Glomerular visceral epithelial cell (primary cell): ENCODE measurements at regions not wholly inside any gene's neighbourhood (a gene's known extent, or its start where the extent isn't known, plus 50 kb on each side); places are given as distances from the start of the nearest gene placed in this dataset.

Experiments used
- DNase-seq: peaks from one replicate; pipeline ENCODE4 v3.0.0-alpha.2; 2016; ENCODE audit errors: extremely low spot score

DNA sequence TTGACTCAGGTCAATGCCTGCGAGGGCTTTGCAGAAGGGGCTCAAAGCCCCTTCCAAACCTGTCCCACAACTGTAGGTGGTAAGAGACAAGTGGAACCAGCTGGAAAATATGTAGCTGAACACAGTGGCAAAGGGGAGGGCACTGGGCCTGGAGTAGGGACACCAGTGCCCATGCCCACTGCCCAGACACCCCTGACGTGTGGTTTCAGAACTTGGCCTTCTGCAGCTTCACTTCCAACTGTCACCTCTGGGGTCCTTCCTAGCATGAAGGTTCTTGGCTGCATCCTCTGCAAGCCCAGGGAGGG lies 233.1 kb upstream of the IRX1 start:
- no peak for DNase-seq

DNA sequence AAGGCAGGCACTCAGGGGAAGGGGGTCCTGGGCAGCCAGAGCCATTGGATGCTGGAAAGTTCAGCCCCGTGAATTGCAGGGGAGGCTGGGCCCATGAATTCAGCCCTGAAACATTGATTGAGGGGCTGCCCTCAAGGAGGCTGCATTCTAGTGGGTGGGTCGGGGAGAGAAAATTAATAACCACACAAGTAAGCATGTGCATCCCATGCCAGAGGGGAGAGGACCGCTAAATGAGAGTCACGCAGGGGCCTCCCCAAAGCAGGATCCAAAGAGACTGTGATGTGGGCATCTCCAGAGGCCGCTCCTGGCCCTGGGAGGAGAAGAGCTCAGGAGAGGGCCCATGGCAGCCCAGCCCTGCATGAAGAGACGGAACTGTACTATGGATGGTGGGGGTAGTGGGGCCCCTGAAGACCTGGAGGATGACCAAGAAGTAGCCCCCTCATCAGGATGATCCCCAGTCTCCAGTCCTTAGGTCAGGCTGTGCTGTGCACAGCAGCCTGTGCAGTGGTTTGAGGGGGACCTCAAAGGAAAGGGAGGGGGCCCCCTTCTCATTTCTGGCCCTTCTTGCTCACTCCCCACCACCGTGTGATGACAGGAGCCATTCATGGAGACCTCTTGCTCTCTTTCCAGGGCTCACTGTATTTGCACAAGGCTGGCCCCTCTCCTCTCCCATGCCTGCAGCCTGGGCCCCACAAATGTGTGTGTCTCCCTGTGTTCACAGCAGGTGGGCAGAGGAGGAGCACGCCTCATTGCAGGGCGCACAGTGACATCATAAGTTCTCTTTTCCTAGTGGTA lies 233.6 kb upstream of the IRX1 start:
- DNase-seq, result no peak

DNA sequence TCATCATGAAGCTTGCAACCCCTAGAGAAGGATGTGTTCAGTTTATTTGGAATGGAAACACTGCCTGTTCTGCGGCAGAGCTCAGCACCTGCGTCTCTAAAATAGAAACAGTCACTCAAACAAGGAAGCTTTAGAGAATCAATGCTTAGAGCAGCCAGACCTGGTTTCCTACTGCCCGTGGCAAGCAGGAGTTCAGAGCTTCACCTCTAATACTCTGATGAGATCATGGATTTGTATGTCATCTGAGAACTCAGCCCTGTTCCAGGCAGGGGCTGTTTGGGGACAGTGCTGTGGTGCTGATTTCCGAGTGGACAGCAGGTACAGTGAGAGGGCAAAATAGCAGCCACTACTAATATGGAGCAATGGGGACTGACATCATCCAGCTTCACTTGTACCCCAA lies 236.0 kb upstream of the IRX1 start:
- no peak for DNase-seq

DNA sequence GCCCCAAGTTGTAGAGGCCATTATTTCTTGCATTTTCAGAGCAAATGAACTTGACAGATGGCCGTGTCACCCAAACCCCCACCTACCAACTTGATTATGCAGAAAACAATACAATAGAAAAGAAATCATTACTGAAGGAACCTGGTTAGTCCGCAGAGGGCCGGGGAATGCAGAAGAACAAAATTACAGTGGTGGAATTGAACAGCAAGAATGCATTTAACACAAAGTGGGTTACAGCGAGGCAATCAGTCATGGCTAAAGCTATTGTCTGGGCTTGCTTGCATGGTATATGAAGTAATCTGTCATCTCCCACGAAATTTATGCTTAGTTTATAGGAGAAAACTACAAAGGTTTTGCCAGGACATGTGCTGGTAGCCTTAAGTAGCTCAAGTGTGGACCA lies 238.3 kb upstream of the IRX1 start:
- DNase-seq, result no peak

DNA sequence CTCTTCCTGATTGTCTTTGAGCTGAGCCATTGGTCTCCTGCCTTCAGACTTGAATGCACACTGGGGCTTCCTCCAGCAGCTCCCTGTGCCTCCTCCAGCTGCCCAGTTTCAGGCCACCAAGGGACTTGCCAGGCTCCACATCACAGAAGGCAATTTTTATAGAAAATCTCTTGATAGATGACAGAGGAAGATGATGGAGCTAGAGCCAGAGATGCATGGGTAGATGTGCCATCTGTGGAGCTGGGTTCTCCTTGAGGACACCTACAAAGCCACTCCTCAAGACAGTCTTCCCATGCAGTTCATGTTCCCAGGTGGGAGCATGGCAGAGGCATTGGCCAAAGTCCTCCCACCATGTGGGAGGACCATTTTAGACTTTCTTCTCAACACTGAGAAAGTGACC lies 239.6 kb upstream of the IRX1 start:
- no peak for DNase-seq

DNA sequence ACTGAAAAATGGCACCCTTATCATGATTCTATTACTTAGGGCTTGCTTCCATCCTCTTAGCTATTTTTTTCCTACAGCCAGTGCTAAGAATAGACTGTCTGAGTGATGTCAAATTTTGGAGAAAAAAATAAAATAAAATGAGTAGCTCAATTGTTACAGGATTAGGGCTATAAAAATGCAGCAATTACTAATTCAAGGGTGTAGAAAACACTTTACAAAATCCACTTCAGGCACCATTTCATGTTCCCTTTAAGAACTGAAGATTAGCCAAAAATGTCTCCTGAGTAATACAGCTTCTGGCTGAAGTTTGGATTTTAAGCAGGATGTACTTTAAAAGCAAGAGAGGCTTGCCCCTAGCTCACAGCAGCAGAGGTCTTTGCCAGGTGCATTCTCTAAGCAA lies 240.5 kb upstream of the IRX1 start:
- no peak for DNase-seq

DNA sequence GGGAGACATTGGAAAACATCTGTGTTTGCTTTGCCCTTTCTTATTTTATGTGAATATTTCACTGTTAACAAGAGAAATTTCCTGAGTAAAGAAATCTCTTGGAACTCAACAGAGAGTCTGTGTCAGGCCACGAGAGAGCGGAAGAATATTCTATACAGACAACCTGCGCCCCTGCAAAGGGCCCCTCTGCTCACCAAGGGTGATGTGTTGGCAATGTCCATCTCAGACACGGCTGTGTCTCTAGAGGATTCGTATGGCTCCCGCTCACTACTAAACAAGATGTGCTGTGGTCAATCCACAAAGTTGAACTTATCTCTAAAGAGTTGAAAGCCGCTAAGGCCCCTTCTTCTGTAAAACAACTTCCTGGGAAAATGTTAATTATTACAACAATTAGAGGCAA lies 241.0 kb upstream of the IRX1 start:
- DNase-seq, result no peak

DNA sequence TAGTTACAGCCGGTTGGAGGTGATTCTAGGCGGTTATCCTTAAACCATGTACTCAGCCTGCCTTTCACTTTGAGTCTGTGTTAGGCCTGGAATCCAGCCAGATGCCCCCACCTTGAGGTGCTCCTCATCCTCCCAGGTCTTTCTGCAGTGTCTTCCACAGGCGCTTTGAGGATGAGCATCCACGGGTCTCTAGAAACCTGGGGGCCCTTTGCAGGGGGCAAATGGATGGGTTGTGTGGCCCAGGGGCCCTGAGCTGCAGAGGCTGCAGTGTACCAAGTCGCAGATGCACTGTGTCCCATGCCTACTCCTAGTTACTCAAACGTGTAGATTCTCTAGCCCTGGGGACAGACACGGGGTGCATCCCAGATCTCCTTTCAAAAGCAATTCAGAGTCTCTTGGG lies 242.1 kb upstream of the IRX1 start:
- no peak for DNase-seq

DNA sequence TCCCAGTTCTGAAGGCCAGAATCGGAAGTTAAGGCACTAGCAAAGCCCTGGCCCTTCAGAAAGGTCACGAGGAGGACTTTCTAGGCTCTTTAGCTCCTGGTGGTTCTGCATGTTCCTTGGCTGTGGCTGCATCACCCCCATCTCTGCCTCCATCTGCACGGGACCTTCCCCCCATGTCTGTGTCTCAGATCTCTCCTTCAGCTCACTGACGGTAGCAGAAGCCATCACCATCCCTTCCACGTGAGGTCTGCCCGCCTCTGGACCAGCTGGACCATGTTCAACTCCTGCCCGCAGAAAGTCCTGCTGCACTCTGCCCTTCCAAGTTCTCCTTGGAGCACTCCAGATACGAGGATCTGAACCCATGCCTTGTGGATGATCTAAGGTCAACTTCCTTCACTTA lies 242.9 kb upstream of the IRX1 start:
- DNase-seq, result no peak

DNA sequence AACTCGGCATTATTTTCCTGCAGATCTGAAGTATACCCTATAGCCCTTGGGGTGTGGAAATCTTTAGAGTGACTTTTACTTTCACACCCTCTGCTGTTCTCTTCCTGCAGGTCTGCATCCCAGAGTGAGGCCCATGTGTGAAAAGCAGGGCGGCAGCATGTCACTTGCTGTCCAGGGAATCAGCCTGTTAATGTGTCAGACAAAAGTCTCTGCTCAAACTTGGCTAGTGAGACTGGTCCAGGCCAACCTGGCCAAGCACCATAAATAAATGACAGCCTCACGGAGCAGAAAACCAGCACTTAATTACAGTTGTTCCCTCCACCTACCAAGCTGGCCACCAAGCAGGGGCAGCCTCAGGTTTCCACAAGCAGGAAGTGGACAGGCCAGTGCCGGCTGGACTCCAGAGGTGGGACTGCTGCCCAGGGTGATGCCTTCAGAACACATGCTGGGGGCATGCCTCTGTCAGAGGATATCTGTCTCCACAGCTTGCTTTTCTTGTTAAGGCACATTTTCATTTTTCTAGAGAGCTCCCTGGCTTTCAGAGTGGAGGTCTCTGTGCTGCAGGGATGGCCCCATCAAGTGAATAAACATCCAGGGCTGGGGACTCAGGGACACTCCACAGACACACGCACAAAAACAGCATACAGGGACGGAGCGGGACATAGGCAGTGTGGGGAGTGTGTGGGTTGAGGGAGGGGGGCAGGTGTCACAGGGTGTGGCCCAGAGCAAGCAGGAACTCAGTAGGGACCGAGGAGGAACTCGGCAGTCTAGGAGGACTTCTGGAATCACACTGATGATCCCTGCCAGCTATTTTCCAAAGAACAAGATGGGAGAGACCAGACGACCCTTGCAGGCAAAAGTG lies 243.8 kb upstream of the IRX1 start:
- DNase-seq, result no peak

DNA sequence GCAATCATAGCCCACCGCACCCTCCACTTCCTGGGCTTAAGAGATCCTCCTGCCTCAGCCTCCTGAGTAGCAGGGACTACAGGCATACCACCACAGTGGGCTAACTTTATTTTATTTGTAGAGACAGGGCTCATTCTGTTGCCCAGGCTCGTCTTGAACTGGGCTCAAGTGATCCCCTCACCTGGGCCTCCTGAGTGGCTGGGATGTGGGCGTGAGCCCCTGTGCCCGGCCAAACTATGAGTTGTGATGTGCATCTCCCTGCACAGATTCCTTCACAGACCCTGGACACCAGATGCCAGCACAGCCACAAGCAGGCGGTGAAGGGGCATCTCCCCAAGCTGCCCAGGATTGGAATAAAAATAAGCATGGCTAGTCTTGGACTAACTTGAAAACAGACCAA lies 244.9 kb upstream of the IRX1 start:
- DNase-seq, result no peak

DNA sequence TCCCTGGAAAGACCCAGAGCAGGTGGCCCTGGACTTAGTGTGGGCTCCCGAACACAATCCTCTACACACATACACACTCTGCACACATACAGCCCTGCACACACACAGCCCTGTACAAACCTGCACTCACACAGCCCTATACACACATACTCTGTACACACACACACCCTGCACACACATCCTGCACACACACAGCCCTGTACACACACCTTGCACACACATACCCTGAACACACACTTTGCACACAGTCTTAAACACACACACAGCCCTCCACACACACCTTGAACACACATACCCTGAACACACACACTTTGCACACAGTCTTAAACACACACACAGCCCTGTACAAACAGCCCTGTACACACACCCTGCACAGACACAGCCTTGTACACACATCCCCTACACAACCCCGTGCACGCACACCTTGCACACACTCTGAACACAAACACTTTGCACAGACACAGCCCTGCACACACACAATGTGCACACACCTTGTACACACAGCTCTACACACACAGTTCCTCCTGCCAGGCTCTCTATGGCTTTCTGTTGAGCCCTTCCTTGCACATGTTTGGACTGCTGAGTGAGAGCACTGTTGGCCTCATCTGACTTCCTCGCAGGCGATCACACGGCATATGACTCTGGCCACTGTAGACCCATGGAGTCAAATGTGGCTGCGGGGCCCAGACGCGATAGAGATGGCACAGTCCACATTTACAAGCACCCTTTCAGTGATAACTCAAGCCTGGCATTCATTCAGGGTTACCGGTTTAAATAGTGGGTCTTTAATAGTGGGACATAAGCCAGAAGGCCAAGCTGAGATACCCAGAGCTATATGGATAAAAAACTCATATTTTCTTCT lies 245.7 kb upstream of the IRX1 start:
- DNase-seq, result no peak

DNA sequence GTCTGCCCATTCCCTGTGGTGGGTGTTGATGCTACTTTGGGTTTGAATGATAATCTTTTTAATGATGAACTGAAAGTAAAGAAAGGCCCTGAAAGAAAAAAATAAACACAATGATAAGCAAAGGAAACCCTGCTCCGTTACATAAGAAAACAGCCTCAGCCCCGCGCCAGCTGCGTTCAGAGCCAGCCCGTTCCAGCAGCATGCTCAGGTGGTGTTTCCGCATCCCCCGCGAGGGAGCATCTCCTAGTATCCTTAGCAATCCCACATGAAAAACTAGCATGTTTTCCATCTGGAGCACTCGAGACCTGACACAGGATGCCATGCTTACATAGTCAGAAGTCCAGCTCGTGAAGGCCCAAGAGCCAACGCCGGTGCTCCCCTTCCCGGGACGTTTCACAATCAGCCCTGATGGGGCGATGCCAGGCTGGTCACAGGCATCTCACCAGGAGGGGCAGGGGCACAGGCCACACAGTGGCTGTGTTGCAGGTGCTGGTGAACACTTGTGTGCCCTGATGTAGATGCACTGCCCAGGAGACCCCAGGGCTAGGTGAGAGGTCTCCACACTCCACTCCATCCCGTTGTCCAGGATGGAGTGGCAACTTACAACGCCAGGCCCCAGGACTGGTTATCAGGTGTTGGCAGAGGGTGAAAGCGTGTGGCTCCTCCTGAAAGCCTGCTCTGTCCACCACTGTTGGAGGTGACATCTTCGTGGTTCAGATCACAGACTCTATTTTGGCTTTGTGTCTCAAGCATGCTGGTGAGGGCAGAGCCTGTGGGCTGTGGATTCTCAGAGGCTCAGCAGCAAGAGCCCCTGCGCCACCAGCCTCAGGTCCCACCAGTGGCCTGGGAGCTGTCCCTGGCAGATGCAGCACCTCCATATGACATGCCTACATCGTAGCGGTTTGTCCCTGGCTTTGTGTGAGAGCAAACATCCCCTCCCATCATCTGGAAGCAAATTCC lies 246.8 kb upstream of the IRX1 start:
- no peak for DNase-seq

DNA sequence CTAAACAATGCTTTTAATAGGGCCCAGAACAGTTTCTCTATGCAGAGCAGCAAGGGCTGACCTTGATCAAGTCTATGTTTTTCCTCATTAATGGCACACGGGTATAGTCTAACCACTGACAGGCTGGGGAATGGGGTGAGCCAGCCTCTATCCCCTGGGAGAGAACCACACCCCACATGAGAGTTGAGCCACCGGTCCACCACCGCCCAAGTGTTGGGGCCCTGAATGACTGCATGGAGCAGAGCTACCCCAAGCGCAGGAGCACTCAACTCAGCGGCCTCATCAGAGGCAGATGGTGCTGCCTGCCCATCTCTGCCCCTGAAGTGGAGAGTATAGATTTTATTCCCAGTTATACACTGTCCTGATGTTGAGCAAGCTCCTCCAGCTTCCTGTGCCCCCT lies 247.9 kb upstream of the IRX1 start:
- DNase-seq, result no peak

DNA sequence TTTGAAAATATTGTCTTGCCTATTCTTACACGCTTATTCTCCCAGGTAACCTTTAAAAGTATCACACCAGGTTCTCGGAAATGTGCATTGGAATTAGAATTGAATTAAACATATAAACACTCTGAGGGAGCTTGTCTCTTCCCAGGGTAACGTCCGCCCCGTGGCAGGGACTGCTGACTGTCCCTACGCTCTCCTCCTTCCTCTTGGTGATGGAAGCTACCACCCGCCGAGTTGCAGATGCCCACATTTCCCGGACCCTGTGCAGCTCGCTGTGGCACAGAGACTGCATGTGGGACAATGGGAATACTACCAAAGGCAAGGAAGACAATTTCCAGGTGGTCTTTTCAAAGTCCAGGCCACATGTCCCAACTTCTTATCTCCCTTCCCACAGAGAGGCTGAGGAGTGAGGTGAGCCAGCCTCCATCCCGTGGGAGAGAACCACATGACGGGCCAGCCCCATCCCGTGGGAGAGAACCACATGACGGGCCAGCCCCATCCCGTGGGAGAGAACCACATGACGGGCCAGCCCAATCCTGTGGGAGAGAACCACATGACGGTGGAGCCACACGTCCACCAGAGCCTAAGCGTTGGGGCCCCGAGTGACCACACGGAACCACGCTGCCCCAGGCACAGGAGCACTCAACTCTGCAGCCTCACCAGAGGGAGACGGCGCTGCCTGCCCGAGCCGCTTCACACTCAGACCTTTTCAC lies 249.4 kb upstream of the IRX1 start:
- no peak for DNase-seq

DNA sequence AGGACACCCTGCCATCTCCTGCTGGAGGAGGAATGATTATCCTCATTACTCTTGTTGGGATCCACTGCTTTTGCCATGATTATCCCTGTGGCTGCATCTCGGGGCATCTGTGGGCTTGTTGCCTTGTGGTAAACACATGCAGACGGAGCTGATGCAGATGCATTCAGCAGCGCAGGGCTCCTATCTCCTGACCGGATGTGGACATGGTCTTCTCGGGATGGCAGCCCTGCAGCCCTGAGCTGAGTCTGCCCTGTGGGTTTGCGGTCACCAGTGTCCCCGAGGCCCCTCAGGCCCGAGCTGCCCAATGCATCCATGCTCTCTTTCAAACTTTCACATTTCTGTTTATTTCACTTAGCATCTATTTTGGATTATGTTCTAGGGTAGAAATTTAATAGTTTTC lies 250.4 kb upstream of the IRX1 start:
- no peak for DNase-seq

DNA sequence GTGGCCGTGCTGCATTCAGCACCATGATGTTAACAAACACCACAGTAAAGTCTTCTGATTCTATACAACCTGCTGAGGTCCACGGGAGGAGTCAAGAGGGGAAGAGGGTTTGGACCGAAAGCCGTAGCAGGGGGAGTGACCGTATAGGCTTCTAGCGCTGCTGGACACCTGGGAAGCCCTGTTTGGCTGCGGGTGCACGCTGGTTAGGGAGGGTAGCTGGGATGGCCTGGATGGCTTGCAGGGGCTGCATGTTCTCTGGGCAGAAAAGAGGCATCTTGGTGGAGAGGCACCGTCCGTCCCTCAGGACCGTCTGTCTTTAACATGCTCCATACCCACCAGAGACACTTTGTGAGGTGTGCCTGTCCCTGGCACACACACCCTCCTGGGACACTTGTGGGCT lies 251.0 kb upstream of the IRX1 start:
- no peak for DNase-seq

DNA sequence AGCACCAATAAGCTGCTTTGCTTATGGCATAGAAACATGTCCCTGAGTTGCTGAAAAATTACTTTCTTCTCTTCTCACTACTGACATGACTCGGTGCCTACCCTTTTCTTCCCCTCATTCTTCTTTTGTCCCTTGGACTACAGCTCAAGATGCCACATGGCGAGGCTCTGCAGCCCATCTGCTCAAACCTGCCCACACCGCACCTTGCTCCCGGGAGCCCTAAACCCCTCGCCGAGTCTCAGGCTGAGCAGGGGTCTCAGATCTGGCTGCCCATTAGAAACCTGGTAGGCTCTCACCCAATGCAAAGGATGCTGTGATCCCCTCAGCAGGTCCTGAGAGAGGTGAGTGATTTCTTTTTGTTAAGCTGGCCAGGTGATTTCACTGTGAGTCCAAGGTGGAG lies 251.7 kb upstream of the IRX1 start:
- no peak for DNase-seq

DNA sequence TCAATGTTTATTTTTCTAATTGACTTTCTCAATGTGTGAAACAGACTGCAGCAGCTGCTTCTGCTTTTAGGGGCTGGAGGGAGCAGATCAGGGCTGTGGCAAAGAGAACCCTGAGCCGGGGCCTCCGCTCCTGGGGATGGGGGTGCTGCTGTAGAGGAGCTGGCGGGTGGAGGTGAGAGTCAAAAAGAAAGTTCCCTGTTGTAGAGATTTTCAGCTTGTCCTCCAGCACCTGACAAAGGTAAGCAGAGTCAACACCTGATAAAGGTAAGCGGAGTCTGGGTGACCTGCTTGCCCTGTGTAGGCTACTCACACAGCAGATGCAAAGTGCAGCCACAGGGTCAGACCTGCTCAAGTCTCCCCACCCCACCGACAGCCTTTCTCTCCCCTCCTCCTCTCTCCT lies 252.4 kb upstream of the IRX1 start:
- no peak for DNase-seq

DNA sequence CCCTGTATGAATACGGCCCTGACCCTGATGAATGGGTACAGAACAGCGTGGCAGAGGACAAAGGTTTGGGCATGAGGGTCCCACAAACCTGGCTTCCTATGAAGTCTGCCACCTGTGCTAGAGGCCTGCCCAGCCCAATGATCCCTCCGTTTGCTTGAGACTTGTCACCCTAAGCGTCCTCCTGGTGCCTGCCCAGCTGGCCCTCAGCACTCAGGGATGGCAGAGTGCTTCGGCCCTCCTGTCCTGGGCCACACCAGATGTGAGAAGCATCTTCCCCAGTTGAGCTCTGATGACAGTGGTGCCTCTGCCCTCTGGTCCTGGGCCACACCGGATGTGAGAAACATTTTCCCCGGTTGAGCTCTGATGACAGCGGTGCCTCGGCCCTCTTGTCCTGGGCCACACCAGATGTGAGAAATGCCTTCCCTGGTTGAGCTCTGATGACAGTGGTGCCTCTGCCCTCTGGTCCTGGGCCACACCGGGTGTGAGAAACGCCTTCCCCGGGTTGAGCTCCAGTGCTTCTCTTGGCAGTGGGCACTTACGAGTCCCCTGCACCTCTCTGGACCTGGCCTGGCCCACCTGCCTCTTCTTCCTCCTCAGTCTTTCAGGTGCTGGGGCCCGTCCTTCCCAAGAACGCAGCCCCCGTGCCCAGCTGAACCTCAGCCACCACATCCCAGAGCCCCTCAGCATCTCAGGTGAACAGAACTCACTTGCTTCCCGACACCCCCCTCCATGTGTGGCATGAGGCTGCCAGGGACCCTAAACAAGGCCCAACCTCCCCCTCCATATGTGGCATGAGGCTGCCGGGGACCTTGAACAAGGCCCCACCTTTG lies 253.1 kb upstream of the IRX1 start:
- DNase-seq, result no peak
